ENCODE measurements at regions not wholly inside any gene's neighbourhood (a gene's known extent, or its start where the extent isn't known, plus 50 kb on each side); places are given as distances from the start of the nearest gene placed in this dataset.

DNA sequence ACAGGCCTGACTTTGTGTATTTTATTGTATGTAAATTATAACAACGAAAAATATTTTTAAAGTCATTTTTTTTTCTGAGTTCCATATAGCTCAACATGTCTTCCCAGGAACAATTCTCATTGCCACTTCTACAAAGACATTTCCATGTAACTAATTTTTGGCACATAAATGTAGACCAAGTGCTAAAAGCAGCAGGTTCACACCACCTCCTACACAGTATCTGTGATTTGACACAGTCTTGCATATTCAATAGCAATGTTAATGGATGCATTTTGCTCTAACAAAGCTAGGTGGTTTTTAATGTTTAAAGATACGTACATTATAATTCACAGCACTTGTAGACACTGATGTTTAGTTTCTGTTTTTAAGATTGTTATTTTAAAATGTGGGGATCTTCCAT lies 346.5 kb downstream of the GPAM start:
- DNase-seq: no peak

DNA sequence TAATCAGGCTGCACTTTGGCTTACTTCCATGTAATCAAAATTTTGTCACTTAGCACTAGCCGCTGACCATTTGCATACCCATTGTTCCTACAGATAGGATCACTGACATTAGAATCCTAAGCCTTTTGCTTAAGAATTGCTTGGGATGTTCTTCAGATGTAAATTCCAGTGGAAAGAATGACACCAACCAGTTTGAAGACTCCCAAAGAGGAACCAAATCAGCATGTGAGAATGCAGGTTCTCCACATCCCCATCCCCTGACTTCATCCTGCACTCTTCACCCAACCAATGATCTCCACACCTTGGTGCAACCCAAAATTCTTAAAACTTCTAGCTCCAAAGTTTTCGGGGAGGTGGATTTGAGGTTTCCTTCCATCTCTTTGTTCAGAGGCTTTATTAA lies 345.6 kb downstream of the GPAM start:
- DNase-seq: no peak

DNA sequence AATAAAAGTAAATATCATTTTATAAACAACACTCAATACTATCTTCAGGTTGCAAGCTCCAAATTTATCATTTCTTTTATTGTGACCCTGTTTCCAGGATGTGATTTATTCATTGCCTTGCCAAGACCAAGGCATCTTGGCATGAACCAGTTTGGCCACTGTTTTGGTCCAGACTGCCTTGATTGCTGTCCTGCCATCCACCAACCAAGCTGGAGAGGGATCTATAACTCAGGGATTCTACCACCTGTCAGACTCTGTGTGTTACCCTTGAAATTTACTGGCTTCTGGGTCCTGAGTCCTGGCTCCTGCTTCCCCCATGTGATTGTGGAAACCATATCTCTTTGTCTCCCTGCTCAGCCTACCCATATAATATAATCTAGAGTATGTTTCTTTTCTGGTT lies 343.0 kb downstream of the GPAM start:
- DNase-seq: no peak

- no peak for DNase-seq
Observed at GRCh38 chr10:111852801-111853200, 330.8 kb downstream of the GPAM start.

GRCh38 chr10:111856631-111857030 lies 326.9 kb downstream of the GPAM start:
- no peak for DNase-seq

GRCh38 chr10:111865550-111865949 lies 318.0 kb downstream of the GPAM start:
- DNase-seq: no peak

- no peak for DNase-seq
Observed at GRCh38 chr10:111871458-111871857, 312.1 kb downstream of the GPAM start.

- DNase-seq: no peak
Observed at GRCh38 chr10:111872591-111872990, 311.0 kb downstream of the GPAM start.

GRCh38 chr10:111873041-111873440 lies 310.5 kb downstream of the GPAM start:
- DNase-seq: no peak

GRCh38 chr10:111873621-111874135 lies 309.9 kb downstream of the GPAM start:
- DNase-seq: no peak

- DNase-seq: no peak
Observed at GRCh38 chr10:111874576-111874975, 309.0 kb downstream of the GPAM start.

DNA sequence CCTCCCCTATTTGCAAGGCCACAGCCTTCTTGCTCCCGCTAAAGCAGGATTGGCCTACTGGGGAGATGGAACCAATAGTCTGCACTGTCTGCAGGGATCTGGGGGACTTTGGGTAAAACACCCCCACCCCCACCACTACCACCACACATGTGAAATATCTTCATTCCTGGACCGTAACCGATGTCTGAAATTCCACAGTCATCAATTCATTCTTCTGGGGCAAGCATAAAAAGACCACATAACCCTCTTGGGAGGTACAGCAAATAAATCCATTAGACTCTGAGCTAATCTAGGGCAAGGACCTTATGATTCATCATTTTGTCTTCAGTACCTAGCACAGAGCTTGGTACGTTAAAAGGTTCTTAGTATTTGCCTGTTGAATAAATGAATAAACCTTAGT lies 307.8 kb downstream of the GPAM start:
- no peak for DNase-seq

- DNase-seq: no peak
Observed at GRCh38 chr10:111877258-111877657, 306.3 kb downstream of the GPAM start.

DNA sequence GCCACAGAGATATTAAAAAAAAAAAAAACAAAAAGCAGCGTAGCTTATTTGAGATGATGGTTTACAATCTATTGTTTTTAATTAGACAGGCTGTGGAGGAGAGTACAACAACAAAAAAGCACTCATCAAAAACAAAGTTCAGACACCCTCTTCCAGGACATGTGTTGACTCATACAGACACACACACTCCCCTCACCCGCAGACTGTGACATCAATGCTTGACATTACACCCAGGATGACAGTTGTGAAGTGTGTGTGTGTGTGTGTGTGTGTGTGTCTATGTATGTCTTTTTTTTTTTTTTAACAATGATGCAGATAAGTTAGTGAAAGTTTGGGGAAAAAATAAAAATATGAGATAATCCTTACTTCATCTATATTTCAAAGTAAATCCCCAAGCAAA lies 303.6 kb downstream of the GPAM start:
- no peak for DNase-seq

DNA sequence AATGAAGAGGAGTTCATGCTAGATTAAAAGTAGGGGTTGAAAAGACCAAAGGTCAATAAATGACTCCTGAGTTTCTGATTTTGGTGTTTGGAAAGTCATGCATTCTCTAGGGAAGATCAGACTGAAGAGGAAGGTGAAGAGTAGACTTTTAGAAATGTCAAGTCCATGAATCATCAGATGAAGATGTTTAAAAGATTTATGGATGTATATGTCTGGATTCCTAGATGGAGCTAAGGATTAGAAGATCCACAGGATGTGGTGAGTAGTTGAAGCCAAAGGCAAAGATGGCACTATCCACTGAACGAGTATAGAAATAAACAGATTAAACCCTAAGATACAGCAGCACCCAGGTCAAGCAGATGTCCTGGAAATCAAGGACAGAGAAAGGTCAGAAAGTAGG lies 298.5 kb downstream of the GPAM start:
- no peak for DNase-seq

DNA sequence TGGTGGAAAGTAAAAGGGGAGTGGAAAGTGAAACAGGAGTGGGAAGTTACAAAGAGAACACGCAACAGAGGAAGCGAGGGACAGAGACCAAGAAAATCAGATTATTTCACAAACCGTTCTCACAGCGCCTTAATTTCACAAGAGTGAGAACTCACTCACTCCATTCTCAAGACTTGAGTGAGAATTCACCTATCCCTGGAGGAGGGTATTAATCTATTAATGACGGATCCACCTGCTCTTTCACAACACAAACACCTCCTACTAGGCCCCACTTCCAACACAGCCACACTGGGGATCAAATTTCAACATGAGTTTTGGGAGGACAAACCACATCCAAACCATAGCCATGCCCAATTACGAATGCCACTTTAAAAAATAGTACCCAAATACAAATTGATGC lies 297.6 kb downstream of the GPAM start:
- no peak for DNase-seq

DNA sequence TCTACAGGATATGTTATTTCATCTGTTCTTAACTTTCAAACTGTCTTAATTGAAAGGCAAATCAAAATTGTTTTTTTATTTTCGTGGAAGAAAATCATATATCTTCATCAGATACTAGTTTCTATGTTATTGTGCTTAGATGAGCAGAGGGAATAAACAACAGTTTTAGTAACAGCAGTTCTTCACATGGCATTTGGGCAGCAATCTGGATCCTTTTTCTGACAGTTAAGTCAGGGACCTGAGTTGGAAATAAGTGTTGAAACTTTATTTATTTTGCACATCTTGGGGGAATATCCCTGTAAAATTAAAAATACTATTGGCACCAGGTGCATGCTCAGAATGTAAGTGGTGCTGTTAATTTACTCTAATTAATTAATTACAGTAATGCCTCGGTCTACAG lies 296.3 kb downstream of the GPAM start:
- DNase-seq: no peak

- no peak for DNase-seq
Observed at GRCh38 chr10:111890046-111890445, 293.5 kb downstream of the GPAM start.

DNA sequence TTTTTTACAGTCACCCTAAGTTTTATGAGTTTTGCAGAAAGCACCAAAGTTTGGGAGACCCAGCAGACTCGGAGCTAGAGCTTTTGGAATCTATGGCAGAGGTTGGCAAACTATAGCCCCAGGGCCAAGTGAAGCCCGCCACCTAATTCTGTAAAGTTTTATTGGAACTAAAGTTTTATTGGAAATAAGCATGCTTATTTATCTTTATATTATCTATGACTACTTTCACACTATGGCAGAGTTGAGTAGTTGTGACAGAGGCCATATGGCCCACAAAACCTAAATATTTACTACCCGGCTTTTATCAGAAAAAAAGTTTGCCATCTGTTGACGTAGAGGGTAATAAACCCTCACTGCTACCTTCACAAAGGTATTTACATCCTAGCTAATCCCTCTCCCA lies 267.6 kb downstream of the GPAM start:
- no peak for DNase-seq

GRCh38 chr10:111921821-111922220 lies 261.7 kb downstream of the GPAM start:
- no peak for DNase-seq

DNA sequence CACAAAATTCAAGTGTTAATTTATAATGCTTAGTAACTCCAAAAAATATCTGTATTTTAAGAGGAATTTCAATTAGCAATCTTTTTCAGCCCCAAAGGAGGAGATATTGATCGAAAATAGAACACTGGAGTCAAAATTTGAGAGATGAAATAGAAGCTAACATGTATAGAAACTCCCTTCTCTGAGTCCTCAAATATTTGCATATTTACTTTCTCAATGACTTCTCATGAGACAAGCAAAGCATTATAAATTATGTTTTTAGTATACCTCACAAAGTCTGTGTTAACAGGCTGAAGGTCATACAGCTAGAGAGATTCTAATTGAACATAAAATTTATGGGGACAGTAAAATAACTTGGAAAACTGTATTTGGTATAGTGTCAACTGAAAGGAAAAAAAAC lies 260.5 kb downstream of the GPAM start:
- no peak for DNase-seq

DNA sequence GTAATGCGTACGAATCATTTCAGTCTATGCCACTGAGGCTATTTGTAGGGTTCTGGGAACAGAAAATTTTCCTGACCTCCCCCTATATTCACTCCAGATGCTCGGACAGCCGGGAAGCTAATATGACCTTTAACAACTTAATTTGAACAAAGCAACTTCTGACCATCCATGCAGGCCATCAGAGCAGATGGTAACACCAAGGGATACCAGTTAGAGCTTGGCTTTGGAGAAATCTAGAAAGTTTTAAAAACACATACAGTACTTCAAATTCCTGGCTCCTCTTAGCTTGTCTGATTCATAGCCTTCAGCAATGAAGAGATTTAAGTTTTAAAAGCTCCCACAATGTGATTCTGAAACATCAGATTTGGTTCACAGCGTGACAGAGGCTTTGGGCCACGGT lies 257.3 kb downstream of the GPAM start:
- DNase-seq: no peak

DNA sequence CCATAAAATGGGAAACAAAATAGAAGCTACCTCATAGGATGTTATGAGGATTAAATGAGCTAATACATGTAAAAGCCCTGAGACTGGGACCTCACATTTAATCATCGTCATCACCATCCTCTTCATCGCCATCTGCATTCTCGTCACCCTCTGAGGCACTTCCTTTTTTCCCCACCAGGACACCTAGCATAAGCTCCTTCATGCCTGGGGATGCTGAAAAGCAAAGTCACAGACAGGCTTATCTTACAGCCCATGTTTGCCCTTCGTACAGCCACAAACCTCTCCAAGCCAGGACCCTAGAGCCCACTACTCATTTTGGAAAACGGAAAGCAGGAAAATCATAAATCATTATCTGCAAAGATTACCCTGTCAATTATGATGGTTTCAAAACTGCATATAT lies 249.6 kb downstream of the GPAM start:
- no peak for DNase-seq

DNA sequence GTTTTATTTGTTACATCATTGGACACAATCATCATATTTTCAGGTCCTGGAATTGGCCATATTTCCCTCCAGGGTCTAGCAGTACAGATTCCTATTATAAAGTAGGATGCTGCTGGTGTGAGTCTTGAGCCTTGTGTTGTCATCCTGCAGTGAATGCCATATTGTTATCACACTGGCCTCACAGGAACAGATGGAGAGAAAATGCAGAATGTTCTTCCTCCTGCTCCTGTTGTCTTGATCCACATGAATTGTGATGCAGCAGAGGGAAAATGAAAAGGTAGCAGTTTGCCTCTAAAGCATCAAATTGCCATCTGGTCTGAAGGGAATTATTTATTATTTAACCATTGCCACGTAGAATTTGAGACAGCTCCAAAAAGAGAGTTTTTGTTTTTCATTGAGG lies 248.6 kb downstream of the GPAM start:
- DNase-seq: no peak

GRCh38 chr10:111936143-111936542 lies 247.4 kb downstream of the GPAM start:
- DNase-seq: no peak

GRCh38 chr10:111944331-111944730 lies 239.2 kb downstream of the GPAM start:
- DNase-seq: no peak

Data from kidney glomerular epithelial cell (primary cell).